Suprapubic skin (tissue), 4 donors: ENCODE measurements at regions not wholly inside any gene's neighbourhood (a gene's known extent, or its start where the extent isn't known, plus 50 kb on each side); places are given as distances from the start of the nearest gene placed in this dataset.
"Not testable (repeated sequence)": the region's sequence is repeated elsewhere in the genome, so short reads cannot be mapped to it uniquely, and the experiment has no call there.

Experiments used
- DNase-seq, 2 donors: peaks; one replicate each; pipeline ENCODE4 v3.0.0-alpha.2; 2019; ENCODE audit warnings: low spot score in 2 of 2
- H3K27ac ChIP-seq: fragments of 200-600 bp; sonication (generic); one replicate; pipeline ENCODE4 v1.5.1; 2019
- H3K27me3 ChIP-seq: fragments of 200-600 bp; sonication (generic); one replicate; pipeline ENCODE4 v1.5.1; 2019
- H3K36me3 ChIP-seq: fragments of 200-600 bp; sonication (generic); one replicate; pipeline ENCODE4 v1.5.1; 2019
- H3K4me1 ChIP-seq: fragments of 200-600 bp; sonication (generic); one replicate; pipeline ENCODE4 v1.5.1; 2019
- H3K4me3 ChIP-seq: fragments of 200-600 bp; sonication (generic); one replicate; pipeline ENCODE4 v1.5.1; 2019; ENCODE audit warnings: mild to moderate bottlenecking
- H3K9me3 ChIP-seq: fragments of 200-600 bp; sonication (generic); one replicate; pipeline ENCODE4 v1.5.1; 2019
- EP300 ChIP-seq: sonication (generic); formaldehyde crosslinking; IDR thresholded peaks from one replicate; pipeline ENCODE4 v1.6.1; 2017; ENCODE audit warnings: antibody characterized with exemption
- POLR2A ChIP-seq, 2 donors: fragments of 450-650 bp; IDR thresholded peaks; one replicate each; pipeline ENCODE4 v1.6.1; 2017; ENCODE audit warnings: antibody characterized with exemption in 2 of 2, mild to moderate bottlenecking in 2 of 2, moderate library complexity in 2 of 2
- POLR2AphosphoS5 ChIP-seq, 3 donors: sonication (generic); formaldehyde crosslinking; IDR thresholded peaks; one replicate each; pipeline ENCODE4 v1.6.1; 2017; ENCODE audit warnings: antibody characterized with exemption in 3 of 3
- WGBS: methylation state at CpG from one replicate; pipeline ENCODE4 v1.1.5; 2018; 5-methylcytosine and 5-hydroxymethylcytosine counted together
- TF ChIP-seq, protein P1 (sequence below), 2 donors: fragments of 200-600 bp in 1 of 2; fragments of 450-650 bp in 1 of 2; sonication (generic) in 1 of 2; IDR thresholded peaks; one replicate each; pipeline ENCODE4 v1.5.1; 2016 to 2019; ENCODE audit warnings: antibody characterized with exemption in 2 of 2, mild to moderate bottlenecking in 1 of 2, moderate library complexity in 1 of 2

DNA sequence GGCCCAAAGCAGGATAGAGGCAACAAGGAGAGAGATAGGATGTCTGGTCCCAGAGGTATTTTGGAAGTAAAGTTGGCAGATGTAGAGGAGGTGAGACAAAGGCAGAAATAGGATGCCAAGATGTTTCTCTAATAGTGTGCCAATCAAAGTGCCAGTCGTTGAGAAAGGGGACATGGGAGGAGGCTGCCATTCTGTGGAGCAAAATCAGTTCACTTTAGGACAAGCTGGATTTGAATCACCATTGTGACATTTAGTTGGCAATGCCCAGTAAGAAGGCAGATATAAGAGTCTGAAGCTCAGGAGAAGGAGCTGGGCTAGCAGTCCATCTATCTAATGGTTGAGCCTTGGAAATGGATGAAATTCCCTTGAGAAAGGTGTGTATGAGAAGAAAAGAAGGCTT, 53.8 kb downstream of the ADRB2 start:
- WGBS: 48% methylated on average over 1 of the region's 1 CpG
- Histone ChIP-seq H3K4me1 (peaks cover 3% of the 10 kb centered on the region), H3K36me3 (no peaks in the 10 kb centered on the region), H3K27ac (no peak overlapping the region), H3K27me3 (no peaks in the 10 kb centered on the region), H3K4me3 (no peak overlapping the region), H3K9me3 (no peaks in the 10 kb centered on the region)
- DNase-seq: no peak
- TF ChIP-seq, protein P1, sequence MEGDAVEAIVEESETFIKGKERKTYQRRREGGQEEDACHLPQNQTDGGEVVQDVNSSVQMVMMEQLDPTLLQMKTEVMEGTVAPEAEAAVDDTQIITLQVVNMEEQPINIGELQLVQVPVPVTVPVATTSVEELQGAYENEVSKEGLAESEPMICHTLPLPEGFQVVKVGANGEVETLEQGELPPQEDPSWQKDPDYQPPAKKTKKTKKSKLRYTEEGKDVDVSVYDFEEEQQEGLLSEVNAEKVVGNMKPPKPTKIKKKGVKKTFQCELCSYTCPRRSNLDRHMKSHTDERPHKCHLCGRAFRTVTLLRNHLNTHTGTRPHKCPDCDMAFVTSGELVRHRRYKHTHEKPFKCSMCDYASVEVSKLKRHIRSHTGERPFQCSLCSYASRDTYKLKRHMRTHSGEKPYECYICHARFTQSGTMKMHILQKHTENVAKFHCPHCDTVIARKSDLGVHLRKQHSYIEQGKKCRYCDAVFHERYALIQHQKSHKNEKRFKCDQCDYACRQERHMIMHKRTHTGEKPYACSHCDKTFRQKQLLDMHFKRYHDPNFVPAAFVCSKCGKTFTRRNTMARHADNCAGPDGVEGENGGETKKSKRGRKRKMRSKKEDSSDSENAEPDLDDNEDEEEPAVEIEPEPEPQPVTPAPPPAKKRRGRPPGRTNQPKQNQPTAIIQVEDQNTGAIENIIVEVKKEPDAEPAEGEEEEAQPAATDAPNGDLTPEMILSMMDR (IDR thresholded peaks at IDR 0.05): no peak
- no peak for TF ChIP-seq POLR2A (IDR thresholded peaks at IDR 0.05)
- no peak for TF ChIP-seq EP300
- TF ChIP-seq POLR2AphosphoS5 (IDR thresholded peaks at IDR 0.05): no peak

DNA sequence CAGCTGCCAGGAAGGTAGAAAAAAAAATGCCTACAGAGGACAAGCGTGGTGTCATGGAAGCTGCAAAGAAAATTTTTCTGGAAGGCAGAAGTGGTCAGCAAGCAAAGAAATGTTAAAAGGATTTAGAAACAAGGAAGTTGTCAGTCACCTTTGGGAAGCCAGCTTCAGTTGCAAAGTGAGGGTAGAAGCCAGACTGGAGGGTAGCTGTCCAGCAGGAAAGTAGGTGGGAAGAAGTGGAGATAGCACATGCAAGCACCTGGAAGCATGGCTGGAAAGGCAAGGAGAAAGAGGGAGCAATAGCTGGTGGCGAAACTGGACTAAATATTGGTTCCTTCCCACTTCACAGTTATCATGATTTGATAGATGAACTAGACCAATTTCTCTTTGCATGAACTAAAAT, 54.3 kb downstream of the ADRB2 start:
- Histone ChIP-seq H3K4me1 (no peaks in the 10 kb centered on the region), H3K27ac (no peak overlapping the region), H3K36me3 (no peaks in the 10 kb centered on the region), H3K4me3 (no peak overlapping the region), H3K27me3 (no peaks in the 10 kb centered on the region), H3K9me3 (no peaks in the 10 kb centered on the region)
- WGBS: 88% methylated on average over 2 of the region's 2 CpGs
- DNase-seq: no peak
- TF ChIP-seq POLR2AphosphoS5 (IDR thresholded peaks at IDR 0.05) (no peak), POLR2A (IDR thresholded peaks at IDR 0.05) (no peak), EP300 (no peak)
- TF ChIP-seq, protein P1 (IDR thresholded peaks at IDR 0.05): no peak

DNA sequence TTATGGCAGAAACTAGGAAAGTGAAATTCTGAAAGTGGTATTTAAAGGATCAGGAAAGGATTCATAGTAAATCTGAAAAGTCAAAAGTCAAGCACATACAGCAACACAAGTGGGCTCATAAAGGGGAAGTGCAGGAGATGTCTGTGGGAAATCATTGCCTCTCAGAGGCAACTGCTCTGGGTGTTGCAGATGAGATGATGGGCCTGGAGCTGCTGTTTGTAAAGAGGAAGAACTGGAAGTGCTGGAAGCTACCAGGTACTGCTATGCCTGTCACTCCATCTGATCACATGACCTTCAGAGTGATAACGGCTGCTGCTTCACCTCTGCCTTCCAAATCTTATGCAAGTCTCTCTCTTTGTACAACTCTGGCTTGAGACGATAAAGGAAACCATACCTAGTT, 55.9 kb downstream of the ADRB2 start:
- TF ChIP-seq POLR2A (IDR thresholded peaks at IDR 0.05) (no peak), EP300 (no peak)
- WGBS: 67% methylated on average over 2 of the region's 2 CpGs
- H3K4me3 ChIP-seq: no peak overlapping the region

DNA sequence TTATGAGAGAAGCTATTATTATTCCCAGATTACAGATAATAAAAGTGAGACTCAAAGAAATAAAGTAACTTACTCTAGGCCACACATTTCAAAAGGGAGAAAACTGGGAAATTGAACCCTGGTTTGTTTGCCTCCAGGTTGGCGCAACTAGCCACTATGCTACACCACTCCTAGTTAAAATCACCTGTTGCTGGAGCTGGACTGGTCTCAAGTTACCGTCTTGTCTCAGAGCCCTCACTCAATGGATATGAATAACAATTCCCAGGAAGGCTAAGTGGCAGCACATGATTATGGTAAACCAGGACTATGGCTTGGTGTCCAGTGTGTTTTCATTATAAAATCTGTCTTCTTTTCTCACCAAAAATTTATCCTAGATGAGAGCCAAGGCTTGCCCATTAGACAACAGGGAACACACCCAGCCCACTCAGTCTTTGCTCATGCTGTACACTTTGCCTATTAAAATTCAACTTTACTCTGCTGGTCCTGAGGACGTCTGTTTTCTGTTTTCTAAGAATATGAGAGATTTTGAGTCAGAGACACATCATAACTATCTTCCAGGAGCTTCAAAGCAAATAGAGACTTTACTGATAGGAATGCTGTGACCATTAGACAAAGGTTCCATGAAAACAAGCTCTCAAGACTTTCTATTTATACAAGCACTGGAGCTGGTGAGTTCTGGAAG, 58.1 kb downstream of the ADRB2 start:
- WGBS: 81% methylated on average over 3 of the region's 3 CpGs
- TF ChIP-seq EP300 (no peak), POLR2AphosphoS5 (IDR thresholded peaks at IDR 0.05) (no peak), POLR2A (IDR thresholded peaks at IDR 0.05) (no peak)
- TF ChIP-seq, protein P1 (IDR thresholded peaks at IDR 0.05): no peak
- Histone ChIP-seq H3K27ac (no peak overlapping the region), H3K27me3 (no peaks in the 10 kb centered on the region), H3K9me3 (no peaks in the 10 kb centered on the region), H3K4me3 (no peak overlapping the region), H3K4me1 (no peaks in the 10 kb centered on the region), H3K36me3 (no peaks in the 10 kb centered on the region)
- no peak for DNase-seq

More for the DNA sequence above, 55.9 kb downstream of the ADRB2 start:
- H3K36me3 ChIP-seq: no peaks in the 10 kb centered on the region
- no peaks in the 10 kb centered on the region for H3K27me3 ChIP-seq
- DNase-seq: no peak
- no peaks in the 10 kb centered on the region for H3K9me3 ChIP-seq
- H3K27ac ChIP-seq: no peak overlapping the region
- no peaks in the 10 kb centered on the region for H3K4me1 ChIP-seq

DNA sequence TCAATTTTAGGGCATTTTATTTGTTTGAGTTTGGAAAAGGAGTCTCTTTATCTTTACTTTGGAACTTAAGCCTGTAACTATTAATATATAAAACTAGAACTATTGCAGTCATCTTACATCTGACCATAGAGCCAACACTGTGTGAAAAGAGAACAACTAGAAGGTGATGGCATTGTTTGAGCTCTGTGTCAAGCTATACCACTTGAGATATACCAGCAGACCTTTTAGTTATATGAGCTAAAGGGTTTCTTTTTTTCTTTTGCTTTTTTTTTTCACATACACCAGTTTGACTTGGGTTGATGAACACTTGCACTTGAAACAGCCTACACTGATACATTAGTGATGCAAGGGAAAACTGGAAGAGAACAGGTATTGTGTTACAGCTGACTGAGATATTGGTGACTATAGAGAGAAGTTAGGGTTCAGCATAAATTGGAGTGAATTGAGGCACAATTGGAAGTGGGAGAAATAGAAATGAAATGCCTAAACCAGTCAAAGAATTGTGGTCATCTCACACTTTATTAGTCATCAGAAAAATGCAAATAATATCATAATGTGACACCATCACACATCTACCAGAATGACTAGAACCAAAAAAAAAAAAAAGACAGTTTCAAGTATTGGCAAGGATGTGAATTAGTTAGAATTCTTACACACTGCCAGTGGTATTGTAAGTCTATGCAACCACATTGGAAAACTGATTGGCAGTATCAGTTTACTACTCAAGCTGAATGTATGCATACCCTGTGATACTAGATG, 60.9 kb downstream of the ADRB2 start:
- no peak for TF ChIP-seq POLR2AphosphoS5 (IDR thresholded peaks at IDR 0.05)
- no peak for TF ChIP-seq EP300
- TF ChIP-seq, protein P1 (IDR thresholded peaks at IDR 0.05): no peak
- no peak for TF ChIP-seq POLR2A (IDR thresholded peaks at IDR 0.05)
- no peaks in the 10 kb centered on the region for H3K4me1 ChIP-seq
- H3K9me3 ChIP-seq: no peaks in the 10 kb centered on the region
- no peak for DNase-seq
- H3K27ac ChIP-seq: no peak overlapping the region
- H3K4me3 ChIP-seq: no peak overlapping the region
- no peaks in the 10 kb centered on the region for H3K36me3 ChIP-seq
- no peaks in the 10 kb centered on the region for H3K27me3 ChIP-seq

DNA sequence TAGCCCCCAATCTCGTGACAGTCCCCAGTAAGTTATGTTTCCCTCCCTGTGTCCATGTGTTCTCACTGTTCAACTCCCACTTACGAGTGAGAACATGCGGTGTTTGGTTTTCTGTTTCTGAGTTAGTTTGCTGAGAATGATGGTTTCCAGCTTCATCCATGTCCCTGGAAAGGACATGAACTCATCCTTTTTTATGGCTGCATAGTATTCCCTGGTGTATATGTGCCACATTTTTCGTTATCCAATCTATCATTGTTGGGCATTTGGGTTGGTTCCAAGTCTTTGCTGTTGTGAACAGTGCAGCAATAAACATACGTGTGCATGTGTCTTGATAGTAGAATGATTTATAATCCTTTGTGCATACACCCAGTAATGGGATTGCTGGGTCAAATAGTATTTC, 63.5 kb downstream of the ADRB2 start:
- H3K27me3 ChIP-seq, H3K27ac ChIP-seq, H3K4me3 ChIP-seq, H3K36me3 ChIP-seq, H3K4me1 ChIP-seq, H3K9me3 ChIP-seq, DNase-seq: not testable (repeated sequence)
- 93% methylated on average over 5 of the region's 5 CpGs for WGBS

DNA sequence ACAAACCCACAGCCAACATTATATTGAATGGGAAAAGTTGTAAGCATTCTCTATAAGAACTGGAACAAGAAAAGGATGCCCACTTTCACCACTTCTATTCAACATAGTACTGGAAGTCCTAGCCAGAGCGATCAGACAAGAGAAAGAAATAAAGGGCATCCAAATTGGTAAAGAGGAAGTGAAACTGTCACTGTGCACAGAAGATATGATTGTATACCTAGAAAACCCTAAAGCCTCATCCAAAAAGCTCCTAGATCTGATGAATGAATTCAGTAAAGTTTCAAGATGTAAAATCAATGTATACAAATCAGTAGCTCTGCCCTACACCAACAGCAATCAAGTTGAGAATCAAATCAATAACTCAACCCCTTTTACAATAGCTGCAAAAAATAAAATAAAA, 69.0 kb downstream of the ADRB2 start:
- H3K27me3 ChIP-seq, DNase-seq, H3K36me3 ChIP-seq, H3K4me3 ChIP-seq, H3K4me1 ChIP-seq, H3K27ac ChIP-seq, H3K9me3 ChIP-seq: not testable (repeated sequence)
- 82% methylated on average over 1 of the region's 1 CpG for WGBS
